ENCODE measurements at regions not wholly inside any gene's neighbourhood (a gene's known extent, or its start where the extent isn't known, plus 50 kb on each side); places are given as distances from the start of the nearest gene placed in this dataset.
"Not testable (repeated sequence)": the region's sequence is repeated elsewhere in the genome, so short reads cannot be mapped to it uniquely, and the experiment has no call there.

DNA sequence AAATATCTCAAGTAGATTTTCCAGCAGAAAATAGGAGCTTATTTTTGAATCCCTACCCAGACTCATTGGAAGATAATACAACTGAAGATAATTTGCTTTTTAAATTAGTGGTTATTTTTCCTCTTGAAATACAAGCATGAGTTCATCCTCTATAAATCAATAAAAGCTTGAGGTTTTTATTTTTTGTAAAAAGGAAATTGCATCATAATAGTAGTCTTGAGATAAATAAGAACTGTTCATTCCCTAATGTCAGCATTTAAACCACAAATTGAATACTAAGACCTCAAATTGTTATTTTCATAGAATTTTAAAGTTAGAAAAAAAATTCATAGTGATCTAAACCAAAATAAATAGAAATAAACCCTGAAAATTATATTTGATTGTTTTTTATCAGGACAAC is 719.1 kb downstream of the CD109 start:
- no peak for DNase-seq

DNA sequence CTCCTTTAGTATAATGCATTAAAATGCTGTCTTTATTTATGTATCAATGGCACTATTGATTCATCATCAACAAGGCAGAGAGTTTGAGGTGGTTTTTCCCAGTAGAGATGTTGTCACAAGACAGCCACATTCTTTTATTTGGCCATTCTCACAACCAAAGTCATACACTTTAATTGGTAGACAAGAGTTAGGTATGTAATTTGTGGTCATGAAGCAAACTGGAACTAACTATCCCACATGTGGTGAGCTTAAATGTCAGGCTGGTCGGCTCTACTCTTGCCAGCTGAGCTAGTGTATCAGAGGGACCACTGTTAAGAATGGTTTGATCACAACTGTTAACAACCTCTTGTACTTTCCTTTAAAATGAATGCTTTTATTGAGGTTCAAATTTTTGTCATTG is 714.6 kb downstream of the CD109 start:
- DNase-seq: peak in 1 of 3 donors; percentile 41

GRCh38 chr6:74409447-74409846 is 713.4 kb downstream of the CD109 start:
- peak; percentile 65 to 85 (median 71) for DNase-seq

DNA sequence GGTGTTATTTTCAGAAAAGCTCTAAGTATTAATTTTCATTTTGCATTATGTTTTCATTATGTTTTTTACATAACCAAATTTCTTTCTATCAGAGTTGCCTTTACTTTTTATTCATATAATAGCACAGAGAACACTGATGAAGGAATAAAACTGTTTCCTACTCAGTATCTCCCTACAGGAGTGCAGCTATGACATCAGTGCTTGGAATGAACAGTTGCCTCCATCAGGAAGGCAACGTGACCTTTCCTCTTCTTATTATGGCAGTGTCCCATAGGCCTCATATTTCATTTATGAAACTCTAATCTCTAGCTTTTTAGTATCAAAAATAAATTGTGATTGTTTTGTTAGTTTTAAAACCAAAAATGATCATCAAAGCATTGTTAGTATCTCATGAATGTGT is 712.8 kb downstream of the CD109 start:
- peak in 2 of 3 donors; percentile 32 to 62 for DNase-seq

DNA sequence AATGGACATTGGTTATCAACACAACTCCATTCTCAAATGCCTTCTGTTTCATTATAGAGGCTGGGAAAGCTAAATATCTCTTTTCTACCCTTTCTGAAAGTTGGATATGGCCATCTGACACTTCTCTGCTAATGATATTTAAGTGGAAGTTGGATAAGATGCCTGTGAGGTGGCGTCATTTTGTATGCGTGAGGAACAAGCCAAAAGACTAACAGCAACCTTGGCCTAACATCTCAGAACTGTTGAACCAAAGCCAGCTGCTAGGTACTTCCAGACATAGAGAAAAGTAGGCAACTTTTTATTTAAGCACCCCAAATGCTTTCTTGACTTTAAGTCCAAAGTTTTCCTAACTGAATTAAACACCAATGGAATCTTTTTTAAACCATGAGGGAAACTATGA is 708.4 kb downstream of the CD109 start:
- peak in 1 of 3 donors; percentile 26 for DNase-seq

GRCh38 chr6:74402781-74403180 is 706.8 kb downstream of the CD109 start:
- peak in 1 of 3 donors; percentile 6 for DNase-seq

- DNase-seq: not testable (repeated sequence)
These were observed 682.4 kb downstream of the CD109 start for GRCh38 chr6:74378437-74378836.

GRCh38 chr6:74369556-74369993 is 673.6 kb downstream of the CD109 start:
- peak in 1 of 3 donors; percentile 57 for DNase-seq

GRCh38 chr6:74368746-74369145 is 672.7 kb downstream of the CD109 start:
- DNase-seq: no peak

DNA sequence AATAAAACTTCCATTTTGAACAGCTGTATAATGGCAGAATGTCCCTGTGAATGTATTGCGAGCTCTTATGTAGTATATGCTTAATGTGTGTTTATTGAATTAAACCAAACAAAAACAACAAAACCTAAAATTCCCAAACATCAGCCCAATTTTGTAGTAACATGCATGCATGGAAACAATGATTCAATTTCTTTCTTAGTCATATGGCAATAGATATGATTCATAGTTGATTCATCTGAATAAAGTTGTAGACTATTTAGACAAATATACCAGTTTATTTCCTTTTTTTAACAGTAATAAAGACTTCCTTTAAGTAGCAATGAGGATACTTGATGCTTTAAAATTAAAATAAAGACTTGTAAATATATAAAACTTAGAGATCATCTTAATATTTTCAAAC is 670.6 kb downstream of the CD109 start:
- DNase-seq: no peak

GRCh38 chr6:74362391-74362790 is 666.4 kb downstream of the CD109 start:
- no peak for DNase-seq

- DNase-seq: no peak
These were observed 661.3 kb downstream of the CD109 start for GRCh38 chr6:74357321-74357720.

DNA sequence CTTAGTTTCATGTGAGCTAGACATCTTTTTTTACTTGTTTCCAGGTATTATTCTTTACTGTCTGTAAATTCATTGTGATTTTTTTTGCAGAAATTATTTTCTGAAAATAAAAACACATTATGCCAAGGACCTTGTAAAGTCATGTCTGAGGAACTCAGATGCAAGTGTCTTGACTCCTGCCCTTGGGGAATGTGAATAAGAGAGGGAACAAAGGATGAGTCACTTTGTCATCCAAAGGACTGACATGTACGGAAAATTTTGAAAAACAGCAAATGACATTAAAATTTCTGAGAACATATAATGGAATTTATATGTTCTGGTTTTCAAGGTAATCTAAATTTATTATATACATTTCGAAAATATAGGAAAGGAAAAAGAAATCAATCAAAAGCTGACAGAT is 660.4 kb downstream of the CD109 start:
- no peak for DNase-seq

GRCh38 chr6:74346936-74347535 is 651.0 kb downstream of the CD109 start:
- peak; percentile 52 to 88 (median 70) for DNase-seq

DNA sequence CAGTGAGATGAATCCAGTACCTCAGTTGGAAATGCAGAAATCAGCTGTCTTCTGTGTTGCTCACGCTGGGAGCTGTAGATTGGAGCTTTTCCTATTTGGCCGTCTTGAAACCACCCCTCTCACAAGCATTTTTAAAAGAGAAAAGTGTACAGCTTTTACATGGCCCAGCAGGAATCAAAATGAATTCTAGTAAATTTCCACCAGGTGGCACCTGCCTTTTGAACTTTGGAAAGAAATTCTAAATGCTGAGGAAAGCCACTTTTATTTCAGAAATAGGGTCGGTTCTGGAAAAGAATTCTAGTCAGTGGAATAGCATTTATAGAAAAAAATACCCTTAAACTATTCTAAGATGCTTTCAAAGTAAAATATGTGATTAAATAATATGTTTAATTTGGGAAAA is 647.8 kb downstream of the CD109 start:
- DNase-seq: no peak

GRCh38 chr6:74343321-74343720 is 647.3 kb downstream of the CD109 start:
- DNase-seq: not testable (repeated sequence)

DNA sequence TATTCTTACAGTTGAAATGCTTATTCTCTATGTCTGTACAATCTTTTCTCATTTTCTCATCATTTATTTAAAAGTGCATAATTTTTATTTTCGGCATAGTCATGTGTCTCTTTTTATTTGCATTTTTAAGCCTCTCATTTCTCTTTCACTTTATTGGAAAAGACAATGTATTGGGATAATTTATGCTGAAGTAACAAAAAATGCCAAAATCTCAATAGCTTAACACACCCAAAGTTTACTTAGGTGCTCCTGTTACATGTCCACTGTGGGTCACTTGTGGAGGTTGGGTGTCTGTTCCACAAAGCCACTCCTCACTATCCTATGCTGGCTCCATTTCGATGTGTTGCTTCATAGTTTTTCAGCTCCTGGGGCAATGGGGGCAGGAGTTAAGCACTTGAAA is 638.7 kb downstream of the CD109 start:
- DNase-seq: no peak

GRCh38 chr6:74333406-74333805 is 637.4 kb downstream of the CD109 start:
- no peak for DNase-seq

- DNase-seq: no peak
These were observed 624.7 kb downstream of the CD109 start for GRCh38 chr6:74320715-74321114.

DNA sequence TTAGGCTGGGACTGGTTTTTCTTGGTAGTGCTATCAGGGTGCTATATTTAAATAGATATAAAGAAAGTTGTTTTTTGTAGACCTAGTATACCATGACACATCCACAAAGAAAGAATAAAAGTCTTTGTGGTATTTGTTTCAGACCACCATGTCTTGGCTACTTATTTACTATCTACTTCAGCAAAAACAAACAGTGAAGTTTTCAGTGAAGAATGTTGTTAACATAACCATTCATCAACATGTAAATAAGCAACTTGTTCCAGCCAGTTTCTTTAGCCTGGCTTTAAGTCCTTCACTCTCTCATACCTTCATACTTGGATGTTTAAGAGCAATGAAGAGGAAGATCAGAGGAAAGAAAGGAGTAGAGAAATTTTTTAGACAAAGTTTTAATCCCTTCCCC is 624.1 kb downstream of the CD109 start:
- DNase-seq: peak in 1 of 3 donors; percentile 16

DNA sequence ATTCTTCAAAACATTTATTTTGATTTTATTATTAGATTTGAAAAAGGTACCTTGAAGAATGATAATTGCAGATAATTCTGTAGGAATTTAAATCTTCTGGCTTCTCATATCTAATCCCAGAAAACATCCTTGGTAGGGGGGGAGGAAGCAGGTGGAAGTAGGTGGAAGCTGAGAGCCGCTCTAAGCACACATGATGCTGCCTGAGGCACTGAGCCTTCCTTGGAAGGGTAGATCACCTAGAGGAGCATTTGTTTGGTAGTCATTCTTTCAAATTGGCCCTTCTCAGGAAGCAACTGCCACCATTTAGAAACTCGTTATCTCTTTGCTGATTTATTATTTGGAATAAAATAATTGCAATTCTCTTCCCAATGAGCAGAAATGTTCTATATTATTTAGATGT is 623.3 kb downstream of the CD109 start:
- DNase-seq: peak in 1 of 3 donors; percentile 26

- DNase-seq: peak in 2 of 3 donors; percentile 15 to 32
These were observed 622.7 kb downstream of the CD109 start for GRCh38 chr6:74318738-74319137.

GRCh38 chr6:74312081-74312480 is 616.1 kb downstream of the CD109 start:
- peak in 1 of 3 donors; percentile 59 for DNase-seq

- peak in 1 of 3 donors; percentile 57 for DNase-seq
These were observed 615.4 kb downstream of the CD109 start for GRCh38 chr6:74311431-74311830.
